Astrocyte (in vitro differentiated cells and primary cell): ENCODE measurements at regions not wholly inside any gene's neighbourhood (a gene's known extent, or its start where the extent isn't known, plus 50 kb on each side); places are given as distances from the start of the nearest gene placed in this dataset.

Source experiments
- DNase-seq: peaks from one replicate; pipeline ENCODE4 v3.0.0-alpha.2; 2010; ENCODE audit warnings: low read depth
- FAIRE-seq: peaks from 2 replicates; lab custom pipeline; 2011; peaks lifted over from hg19 to GRCh38; lab: Jason Lieb, UNC
- H2AFZ ChIP-seq: 2 replicates; pipeline ENCODE4 v1.6.0; 2012; ENCODE audit warnings: low read depth, low read length, inconsistent platforms
- H3K27ac ChIP-seq: 2 replicates; pipeline ENCODE4 v1.5.1; 2011; ENCODE audit warnings: low read depth, low read length, inconsistent platforms
- H3K27me3 ChIP-seq: 2 replicates; pipeline ENCODE4 v1.6.0; 2011; ENCODE audit warnings: low read length, inconsistent platforms; ENCODE audit not compliant: insufficient read depth
- H3K36me3 ChIP-seq: 2 replicates; pipeline ENCODE4 v1.5.1; 2011; ENCODE audit warnings: low read length, inconsistent platforms; ENCODE audit not compliant: insufficient read depth
- H3K4me1 ChIP-seq: 2 replicates; pipeline ENCODE4 v1.5.1; 2011; ENCODE audit warnings: low read length, inconsistent platforms; ENCODE audit not compliant: insufficient read depth
- H3K4me2 ChIP-seq: 2 replicates; pipeline ENCODE4 v1.6.0; 2012; ENCODE audit warnings: low read length, inconsistent platforms
- H3K4me3 ChIP-seq: 2 replicates; pipeline ENCODE4 v1.5.1; 2011; ENCODE audit warnings: low read depth, mild to moderate bottlenecking, low read length, inconsistent platforms; ENCODE audit not compliant: insufficient read depth
- H3K79me2 ChIP-seq: 2 replicates; pipeline ENCODE4 v1.6.0; 2012; ENCODE audit warnings: mild to moderate bottlenecking, low read length, inconsistent platforms; ENCODE audit not compliant: insufficient read depth
- H3K9ac ChIP-seq: 2 replicates; pipeline ENCODE4 v1.6.0; 2012; ENCODE audit warnings: mild to moderate bottlenecking, low read length, inconsistent platforms
- H3K9me3 ChIP-seq: 2 replicates; pipeline ENCODE4 v1.5.1; 2012; ENCODE audit warnings: low read depth, mild to moderate bottlenecking, low read length, inconsistent platforms; ENCODE audit not compliant: insufficient read depth
- H4K20me1 ChIP-seq: 2 replicates; pipeline ENCODE4 v1.6.0; 2012; ENCODE audit warnings: low read length, inconsistent platforms; ENCODE audit not compliant: insufficient read depth
- H3K27ac Mint-ChIP-seq: one replicate; pipeline ENCODE4 v1.8.0; 2021; ENCODE audit warnings: mild to moderate bottlenecking, mixed read lengths; ENCODE audit not compliant: unreplicated experiment
- H3K27me3 Mint-ChIP-seq: one replicate; pipeline ENCODE4 v1.8.0; 2021; ENCODE audit warnings: low read depth, mixed read lengths; ENCODE audit not compliant: unreplicated experiment
- H3K36me3 Mint-ChIP-seq: one replicate; pipeline ENCODE4 v1.8.0; 2021; ENCODE audit warnings: low read depth, mixed read lengths; ENCODE audit not compliant: unreplicated experiment
- H3K4me1 Mint-ChIP-seq: one replicate; pipeline ENCODE4 v1.8.0; 2021; ENCODE audit warnings: low read depth, mixed read lengths; ENCODE audit not compliant: unreplicated experiment
- H3K4me3 Mint-ChIP-seq: one replicate; pipeline ENCODE4 v1.8.0; 2021; ENCODE audit warnings: mild to moderate bottlenecking, moderate library complexity, mixed read lengths; ENCODE audit not compliant: unreplicated experiment
- H3K9me3 Mint-ChIP-seq: one replicate; pipeline ENCODE4 v1.8.0; 2021; ENCODE audit warnings: mild to moderate bottlenecking, mixed read lengths; ENCODE audit not compliant: unreplicated experiment
- EZH2 ChIP-seq: IDR thresholded peaks from 2 replicates; pipeline ENCODE4 v1.6.1; 2012; ENCODE audit warnings: mild to moderate bottlenecking, low read length, inconsistent platforms; ENCODE audit not compliant: insufficient read depth
- TF ChIP-seq, protein P1 (sequence below): IDR thresholded peaks from 2 replicates; pipeline ENCODE4 v1.5.1; 2011; ENCODE audit warnings: low read depth, mild to moderate bottlenecking, inconsistent platforms, low read length, moderate library complexity; ENCODE audit not compliant: insufficient read depth

DNA sequence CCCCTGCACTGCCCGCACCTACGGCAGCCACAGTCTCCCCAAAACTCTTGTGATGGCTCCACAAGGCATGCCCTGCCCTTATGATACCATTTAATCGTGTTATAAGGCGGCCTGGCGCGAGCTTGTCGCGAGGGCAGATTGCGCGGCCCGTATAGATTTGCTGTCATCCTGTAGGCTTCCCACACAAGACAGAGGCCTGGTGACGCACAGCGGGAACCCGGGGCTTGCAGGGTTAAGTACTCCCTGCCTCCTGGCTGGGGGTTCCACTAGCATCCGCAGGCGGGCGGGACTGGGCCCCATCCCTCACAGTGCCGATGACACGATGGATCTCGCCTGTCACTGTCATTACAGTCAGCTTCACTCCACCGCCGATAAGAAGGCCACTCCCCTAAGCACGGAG is 364.9 kb upstream of the IRX2 start:
- FAIRE-seq, result no peak

DNA sequence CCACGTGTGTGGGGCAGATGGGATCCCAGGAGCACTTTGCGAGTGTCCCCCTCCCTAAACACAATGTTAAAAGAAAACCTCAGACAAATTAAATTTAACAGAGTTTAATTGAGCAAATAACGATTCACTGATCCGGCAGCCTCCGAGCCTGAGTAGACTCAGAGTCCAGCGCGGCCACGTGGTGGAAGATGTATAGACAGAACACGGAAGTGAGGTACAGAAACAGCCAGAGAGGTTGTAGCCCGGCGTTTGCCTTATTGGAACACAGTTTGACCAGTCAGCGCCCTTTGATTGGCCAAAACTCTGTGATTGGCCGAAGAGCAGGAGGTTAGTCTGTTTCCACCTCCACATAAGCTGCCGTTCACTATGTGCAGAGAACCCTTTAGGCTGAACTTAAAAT is 363.0 kb upstream of the IRX2 start:
- no peaks in the 10 kb centered on the region for H3K4me1 ChIP-seq
- no peak overlapping the region for H3K4me3 ChIP-seq
- Mint-ChIP-seq H3K4me3 (no peak overlapping the region), H3K4me1 (no peaks in the 10 kb centered on the region), H3K27me3 (peaks cover 44% of the 10 kb centered on the region), H3K27ac (no peak overlapping the region), H3K9me3 (peaks cover 2% of the 10 kb centered on the region), H3K36me3 (no peaks in the 10 kb centered on the region)
- H3K27me3 ChIP-seq, result no peaks in the 10 kb centered on the region
- no peaks in the 10 kb centered on the region for H3K79me2 ChIP-seq
- TF ChIP-seq, protein P1, sequence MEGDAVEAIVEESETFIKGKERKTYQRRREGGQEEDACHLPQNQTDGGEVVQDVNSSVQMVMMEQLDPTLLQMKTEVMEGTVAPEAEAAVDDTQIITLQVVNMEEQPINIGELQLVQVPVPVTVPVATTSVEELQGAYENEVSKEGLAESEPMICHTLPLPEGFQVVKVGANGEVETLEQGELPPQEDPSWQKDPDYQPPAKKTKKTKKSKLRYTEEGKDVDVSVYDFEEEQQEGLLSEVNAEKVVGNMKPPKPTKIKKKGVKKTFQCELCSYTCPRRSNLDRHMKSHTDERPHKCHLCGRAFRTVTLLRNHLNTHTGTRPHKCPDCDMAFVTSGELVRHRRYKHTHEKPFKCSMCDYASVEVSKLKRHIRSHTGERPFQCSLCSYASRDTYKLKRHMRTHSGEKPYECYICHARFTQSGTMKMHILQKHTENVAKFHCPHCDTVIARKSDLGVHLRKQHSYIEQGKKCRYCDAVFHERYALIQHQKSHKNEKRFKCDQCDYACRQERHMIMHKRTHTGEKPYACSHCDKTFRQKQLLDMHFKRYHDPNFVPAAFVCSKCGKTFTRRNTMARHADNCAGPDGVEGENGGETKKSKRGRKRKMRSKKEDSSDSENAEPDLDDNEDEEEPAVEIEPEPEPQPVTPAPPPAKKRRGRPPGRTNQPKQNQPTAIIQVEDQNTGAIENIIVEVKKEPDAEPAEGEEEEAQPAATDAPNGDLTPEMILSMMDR, result no peak
- TF ChIP-seq EZH2, result no peak
- H3K27ac ChIP-seq, result no peak overlapping the region
- no peak overlapping the region for H2AFZ ChIP-seq
- H3K9me3 ChIP-seq, result peaks cover 2% of the 10 kb centered on the region
- no peaks in the 10 kb centered on the region for H4K20me1 ChIP-seq
- no peaks in the 10 kb centered on the region for H3K36me3 ChIP-seq
- H3K9ac ChIP-seq, result no peak overlapping the region
- FAIRE-seq (no peak), DNase-seq (no peak)
- H3K4me2 ChIP-seq, result no peak overlapping the region

More for the DNA sequence above, 364.9 kb upstream of the IRX2 start:
- Histone ChIP-seq H3K79me2 (no peaks in the 10 kb centered on the region), H3K4me1 (no peaks in the 10 kb centered on the region), H3K4me3 (no peak overlapping the region), H2AFZ (no peak overlapping the region), H3K27me3 (no peaks in the 10 kb centered on the region), H3K27ac (no peak overlapping the region), H3K9ac (no peak overlapping the region), H4K20me1 (no peaks in the 10 kb centered on the region), H3K36me3 (no peaks in the 10 kb centered on the region), H3K4me2 (no peak overlapping the region), H3K9me3 (peaks cover 2% of the 10 kb centered on the region)
- no peak overlapping the region for H3K4me3 Mint-ChIP-seq
- peaks cover 53% of the 10 kb centered on the region for H3K27me3 Mint-ChIP-seq
- H3K4me1 Mint-ChIP-seq, result no peaks in the 10 kb centered on the region
- H3K36me3 Mint-ChIP-seq, result no peaks in the 10 kb centered on the region
- DNase-seq, result no peak
- TF ChIP-seq, protein P1, result no peak
- TF ChIP-seq EZH2, result no peak
- peaks cover 2% of the 10 kb centered on the region for H3K9me3 Mint-ChIP-seq
- H3K27ac Mint-ChIP-seq, result no peak overlapping the region

DNA sequence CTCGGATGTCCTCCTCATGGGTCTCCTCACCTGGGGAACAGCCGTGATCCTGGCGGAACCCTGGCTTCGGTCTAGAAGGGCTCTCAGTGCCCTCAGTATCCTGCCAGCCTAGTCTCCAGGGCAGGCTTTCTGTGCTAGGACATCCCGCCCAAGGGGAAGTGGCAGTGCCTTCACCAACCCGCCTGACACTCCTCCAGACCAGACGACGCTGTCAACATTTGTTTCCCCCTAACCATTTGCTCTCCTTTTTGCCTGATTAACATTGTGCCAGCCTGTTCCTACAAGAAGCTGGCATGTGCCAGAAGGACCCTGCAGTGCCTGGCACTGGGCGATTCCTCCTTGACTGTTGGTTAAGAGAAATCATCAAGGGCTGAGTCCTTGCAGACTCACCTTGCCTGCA is 358.9 kb upstream of the IRX2 start:
- H2AFZ ChIP-seq, result no peak overlapping the region
- no peak overlapping the region for H3K9ac ChIP-seq
- H3K9me3 ChIP-seq, result peaks cover 2% of the 10 kb centered on the region
- H3K36me3 ChIP-seq, result no peaks in the 10 kb centered on the region
- H3K4me1 ChIP-seq, result no peaks in the 10 kb centered on the region
- no peak for DNase-seq
- H3K4me3 ChIP-seq, result no peak overlapping the region
- Mint-ChIP-seq H3K27me3 (peaks cover 42% of the 10 kb centered on the region), H3K36me3 (no peaks in the 10 kb centered on the region), H3K27ac (no peak overlapping the region), H3K9me3 (peaks cover 4% of the 10 kb centered on the region), H3K4me1 (peaks cover 5% of the 10 kb centered on the region), H3K4me3 (no peak overlapping the region)
- TF ChIP-seq, protein P1, result no peak
- no peak for TF ChIP-seq EZH2
- H3K27ac ChIP-seq, result no peak overlapping the region
- no peaks in the 10 kb centered on the region for H3K79me2 ChIP-seq
- H4K20me1 ChIP-seq, result no peaks in the 10 kb centered on the region
- FAIRE-seq, result no peak
- H3K27me3 ChIP-seq, result no peaks in the 10 kb centered on the region
- H3K4me2 ChIP-seq, result no peak overlapping the region
